ENCODE measurements at regions not wholly inside any gene's neighbourhood (a gene's known extent, or its start where the extent isn't known, plus 50 kb on each side); places are given as distances from the start of the nearest gene placed in this dataset.

DNA sequence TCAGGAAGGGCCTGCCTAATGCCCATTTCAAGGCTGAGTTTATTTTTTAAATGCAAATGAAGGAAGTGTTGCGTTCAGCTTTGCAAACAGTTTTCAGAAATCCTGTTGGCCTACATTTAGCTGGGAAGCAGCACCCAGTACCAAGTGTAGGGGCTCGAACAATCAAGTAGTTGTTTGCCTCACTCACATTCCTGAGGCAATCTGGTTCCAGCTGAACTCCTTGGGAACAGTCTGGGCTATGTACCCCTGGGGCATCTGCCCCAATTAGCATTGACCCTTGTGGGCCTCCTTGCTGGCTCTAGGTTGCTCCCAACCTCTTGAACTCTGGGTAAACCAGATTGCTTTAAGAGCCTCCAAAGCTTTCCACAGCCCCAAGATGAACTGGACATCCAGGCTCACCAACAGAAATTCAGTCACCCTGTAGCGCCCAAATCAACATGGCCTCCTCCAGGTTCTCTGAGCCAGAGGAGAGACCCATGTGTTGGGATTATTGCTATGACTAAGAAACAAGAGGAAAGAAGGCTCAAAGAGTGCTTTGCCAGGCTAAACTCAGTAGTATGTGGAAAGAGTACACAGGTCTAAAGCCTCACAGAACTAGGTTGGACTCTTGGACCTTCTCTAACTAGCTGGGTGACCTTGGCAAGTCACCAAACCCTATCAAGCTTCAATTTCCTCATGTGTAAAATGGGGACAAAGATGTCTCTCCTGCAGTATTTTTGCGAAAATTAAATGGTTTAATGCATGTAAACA is 532.7 kb downstream of the SOX2 start:
- DNase-seq (ENCODE audit: low read depth in 1 of 2, low spot score in 1 of 2), result no peak
- no peak overlapping the region for H3K27ac ChIP-seq (replicated peaks)
- TF ChIP-seq, protein P1, sequence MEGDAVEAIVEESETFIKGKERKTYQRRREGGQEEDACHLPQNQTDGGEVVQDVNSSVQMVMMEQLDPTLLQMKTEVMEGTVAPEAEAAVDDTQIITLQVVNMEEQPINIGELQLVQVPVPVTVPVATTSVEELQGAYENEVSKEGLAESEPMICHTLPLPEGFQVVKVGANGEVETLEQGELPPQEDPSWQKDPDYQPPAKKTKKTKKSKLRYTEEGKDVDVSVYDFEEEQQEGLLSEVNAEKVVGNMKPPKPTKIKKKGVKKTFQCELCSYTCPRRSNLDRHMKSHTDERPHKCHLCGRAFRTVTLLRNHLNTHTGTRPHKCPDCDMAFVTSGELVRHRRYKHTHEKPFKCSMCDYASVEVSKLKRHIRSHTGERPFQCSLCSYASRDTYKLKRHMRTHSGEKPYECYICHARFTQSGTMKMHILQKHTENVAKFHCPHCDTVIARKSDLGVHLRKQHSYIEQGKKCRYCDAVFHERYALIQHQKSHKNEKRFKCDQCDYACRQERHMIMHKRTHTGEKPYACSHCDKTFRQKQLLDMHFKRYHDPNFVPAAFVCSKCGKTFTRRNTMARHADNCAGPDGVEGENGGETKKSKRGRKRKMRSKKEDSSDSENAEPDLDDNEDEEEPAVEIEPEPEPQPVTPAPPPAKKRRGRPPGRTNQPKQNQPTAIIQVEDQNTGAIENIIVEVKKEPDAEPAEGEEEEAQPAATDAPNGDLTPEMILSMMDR (IDR thresholded peaks at IDR 0.05; ENCODE audit: insufficient read depth, low read length), result no peak
- no peak overlapping the region for H3K4me3 ChIP-seq (replicated peaks; ENCODE audit: insufficient read depth, low read length)
- H3K27me3 ChIP-seq (ENCODE audit: insufficient read depth, poor library complexity, severe bottlenecking), result no peaks in the 10 kb centered on the region

DNA sequence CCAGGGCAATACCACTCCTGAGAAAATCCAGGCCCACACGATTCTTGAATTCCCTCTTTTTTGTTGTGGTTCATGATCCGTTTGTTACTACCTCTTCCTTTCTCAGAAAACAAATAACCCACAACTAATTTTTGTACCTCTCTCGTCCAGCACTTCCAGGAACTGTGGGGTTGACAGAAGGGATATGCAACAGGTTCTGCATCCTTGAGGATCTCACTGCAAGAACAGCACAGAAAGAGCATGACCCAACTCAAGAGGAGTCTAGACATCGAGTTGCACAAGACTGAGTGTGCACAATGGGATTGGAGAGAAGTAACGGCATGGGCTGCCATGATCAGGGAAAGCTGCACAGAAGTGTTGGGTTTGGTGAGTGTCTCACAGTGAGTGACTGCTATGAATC is 533.3 kb downstream of the SOX2 start:
- no peaks in the 10 kb centered on the region for H3K27me3 ChIP-seq (ENCODE audit: insufficient read depth, poor library complexity, severe bottlenecking)
- H3K27ac ChIP-seq (replicated peaks), result no peak overlapping the region
- TF ChIP-seq GABPA (IDR thresholded peaks at IDR 0.05; ENCODE audit: low read depth) (no peak), POLR2AphosphoS5 (IDR thresholded peaks at IDR 0.05; ENCODE audit: low read depth) (no peak), SPI1 (IDR thresholded peaks at IDR 0.05; ENCODE audit: borderline replicate concordance, low read depth) (no peak)
- TF ChIP-seq, protein P2, sequence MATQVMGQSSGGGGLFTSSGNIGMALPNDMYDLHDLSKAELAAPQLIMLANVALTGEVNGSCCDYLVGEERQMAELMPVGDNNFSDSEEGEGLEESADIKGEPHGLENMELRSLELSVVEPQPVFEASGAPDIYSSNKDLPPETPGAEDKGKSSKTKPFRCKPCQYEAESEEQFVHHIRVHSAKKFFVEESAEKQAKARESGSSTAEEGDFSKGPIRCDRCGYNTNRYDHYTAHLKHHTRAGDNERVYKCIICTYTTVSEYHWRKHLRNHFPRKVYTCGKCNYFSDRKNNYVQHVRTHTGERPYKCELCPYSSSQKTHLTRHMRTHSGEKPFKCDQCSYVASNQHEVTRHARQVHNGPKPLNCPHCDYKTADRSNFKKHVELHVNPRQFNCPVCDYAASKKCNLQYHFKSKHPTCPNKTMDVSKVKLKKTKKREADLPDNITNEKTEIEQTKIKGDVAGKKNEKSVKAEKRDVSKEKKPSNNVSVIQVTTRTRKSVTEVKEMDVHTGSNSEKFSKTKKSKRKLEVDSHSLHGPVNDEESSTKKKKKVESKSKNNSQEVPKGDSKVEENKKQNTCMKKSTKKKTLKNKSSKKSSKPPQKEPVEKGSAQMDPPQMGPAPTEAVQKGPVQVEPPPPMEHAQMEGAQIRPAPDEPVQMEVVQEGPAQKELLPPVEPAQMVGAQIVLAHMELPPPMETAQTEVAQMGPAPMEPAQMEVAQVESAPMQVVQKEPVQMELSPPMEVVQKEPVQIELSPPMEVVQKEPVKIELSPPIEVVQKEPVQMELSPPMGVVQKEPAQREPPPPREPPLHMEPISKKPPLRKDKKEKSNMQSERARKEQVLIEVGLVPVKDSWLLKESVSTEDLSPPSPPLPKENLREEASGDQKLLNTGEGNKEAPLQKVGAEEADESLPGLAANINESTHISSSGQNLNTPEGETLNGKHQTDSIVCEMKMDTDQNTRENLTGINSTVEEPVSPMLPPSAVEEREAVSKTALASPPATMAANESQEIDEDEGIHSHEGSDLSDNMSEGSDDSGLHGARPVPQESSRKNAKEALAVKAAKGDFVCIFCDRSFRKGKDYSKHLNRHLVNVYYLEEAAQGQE (IDR thresholded peaks at IDR 0.05; ENCODE audit: insufficient replicate concordance, low read depth), result no peak
- TF ChIP-seq, protein P1 (IDR thresholded peaks at IDR 0.05; ENCODE audit: insufficient read depth, low read length), result no peak
- no peak for DNase-seq (ENCODE audit: low read depth in 1 of 2, low spot score in 1 of 2)
- no peak overlapping the region for H3K4me3 ChIP-seq (replicated peaks; ENCODE audit: insufficient read depth, low read length)

DNA sequence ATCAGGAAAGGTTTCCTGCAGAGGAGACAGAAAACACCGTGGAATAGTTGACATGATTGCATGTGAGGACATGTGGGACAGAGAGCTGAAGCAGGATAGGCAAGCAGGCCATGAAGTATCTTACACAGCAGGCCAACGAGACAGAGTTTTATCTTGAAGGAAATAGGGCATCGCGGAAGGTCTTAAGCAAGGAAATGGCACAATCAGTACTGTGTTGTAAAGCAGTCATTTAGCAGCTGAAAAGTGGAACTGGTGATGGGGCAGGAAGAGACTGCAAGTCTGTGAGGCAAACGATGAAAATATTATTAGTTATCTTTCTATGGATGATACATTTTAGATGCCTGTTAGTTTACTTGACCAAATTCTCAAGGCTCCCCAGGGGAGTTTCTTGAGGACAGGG is 535.1 kb downstream of the SOX2 start:
- no peak overlapping the region for H3K27ac ChIP-seq (replicated peaks)
- DNase-seq (ENCODE audit: low read depth in 1 of 2, low spot score in 1 of 2), result peak in 1 of 2 experiments; percentile 57

More for the DNA sequence above, 535.1 kb downstream of the SOX2 start:
- Histone ChIP-seq H3K4me3 (replicated peaks; ENCODE audit: insufficient read depth, low read length) (no peak overlapping the region), H3K27me3 (ENCODE audit: insufficient read depth, poor library complexity, severe bottlenecking) (no peaks in the 10 kb centered on the region)
- TF ChIP-seq SPI1 (IDR thresholded peaks at IDR 0.05; ENCODE audit: borderline replicate concordance, low read depth) (peak; percentile 5; the same call in 1 of the 2 replicates), GABPA (IDR thresholded peaks at IDR 0.05; ENCODE audit: low read depth) (no peak), POLR2AphosphoS5 (IDR thresholded peaks at IDR 0.05; ENCODE audit: low read depth) (no peak)
- TF ChIP-seq, protein P2 (IDR thresholded peaks at IDR 0.05; ENCODE audit: insufficient replicate concordance, low read depth), result no peak
- TF ChIP-seq, protein P1 (IDR thresholded peaks at IDR 0.05; ENCODE audit: insufficient read depth, low read length), result no peak

Data from HL-60 (cell line).